RPMI8226 (cell line): ENCODE measurements at regions not wholly inside any gene's neighbourhood (a gene's known extent, or its start where the extent isn't known, plus 50 kb on each side); places are given as distances from the start of the nearest gene placed in this dataset.
A peak's percentile ranks its signal among the peaks of the same experiment; 100 is the strongest.
"Not testable (repeated sequence)": the region's sequence is repeated elsewhere in the genome, so short reads cannot be mapped to it uniquely, and the experiment has no call there.

ENCODE experiments used
- DNase-seq: peaks from one replicate; pipeline ENCODE4 v3.0.0-alpha.2; 2015

- DNase-seq, result no peak
These were observed 51.5 kb upstream of the GRM3 start for GRCh38 chr7:86592185-86592584.

GRCh38 chr7:86574006-86574405 lies 69.7 kb upstream of the GRM3 start:
- no peak for DNase-seq

- no peak for DNase-seq
These were observed 84.8 kb upstream of the GRM3 start for GRCh38 chr7:86558680-86559501.

GRCh38 chr7:86534641-86535040 lies 109.1 kb upstream of the GRM3 start:
- DNase-seq, result no peak

DNA sequence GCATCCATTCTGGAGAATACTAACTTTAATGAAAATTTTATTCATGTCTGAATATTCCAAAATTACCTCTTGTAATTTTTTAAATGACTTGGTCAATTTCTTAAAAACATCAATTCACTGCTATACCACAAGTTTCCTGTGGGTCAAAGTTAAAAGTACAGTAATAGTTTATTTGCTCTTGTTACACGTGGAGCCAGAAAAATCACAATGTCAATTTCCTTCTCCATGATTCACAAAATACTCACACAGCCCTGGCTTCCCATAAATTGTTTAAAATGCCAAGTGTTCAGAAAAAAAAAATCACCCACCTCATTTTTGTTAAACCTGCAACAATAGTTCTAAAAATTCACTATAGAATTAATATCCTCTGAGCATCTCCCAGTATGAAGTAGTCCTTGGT lies 139.5 kb upstream of the GRM3 start:
- DNase-seq, result no peak

DNA sequence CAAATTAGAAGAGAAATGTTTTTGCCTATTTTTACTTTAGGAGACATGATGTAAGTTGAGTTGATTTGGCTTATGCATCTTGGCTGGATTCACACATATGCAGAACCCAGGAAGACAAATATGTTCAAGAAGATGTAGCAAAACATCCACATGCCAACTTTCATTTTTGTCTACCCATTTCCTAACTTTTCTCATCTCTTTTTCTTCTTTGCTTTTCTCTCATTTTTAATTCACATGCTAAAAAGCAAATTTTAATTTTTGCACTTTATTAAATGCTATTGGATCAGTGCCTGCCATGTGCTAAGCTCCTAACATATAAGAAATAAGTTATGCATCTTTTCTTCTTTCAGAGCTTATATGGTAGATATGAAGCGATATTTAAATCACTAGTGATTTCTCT lies 143.7 kb upstream of the GRM3 start:
- no peak for DNase-seq

GRCh38 chr7:86485827-86486226 lies 157.9 kb upstream of the GRM3 start:
- DNase-seq, result no peak

DNA sequence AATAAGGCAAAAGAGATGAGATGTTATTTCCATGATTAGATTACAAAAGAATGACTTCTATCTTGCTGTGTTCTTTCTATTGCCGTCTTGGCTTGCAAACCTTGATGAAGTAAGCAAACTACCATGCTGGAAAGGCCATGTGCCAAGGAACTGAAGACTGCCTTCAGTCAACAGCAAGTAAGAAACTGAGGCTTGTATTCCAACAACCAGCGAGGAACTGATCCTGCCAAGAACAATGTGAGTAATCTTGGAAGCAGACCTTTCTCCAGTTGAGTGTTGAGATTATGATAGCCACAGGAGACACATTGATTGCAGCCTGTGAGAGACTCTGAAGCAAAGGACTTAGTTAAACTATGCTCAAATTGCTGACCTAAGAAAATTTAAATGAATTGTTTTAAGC lies 164.6 kb upstream of the GRM3 start:
- DNase-seq, result no peak

DNA sequence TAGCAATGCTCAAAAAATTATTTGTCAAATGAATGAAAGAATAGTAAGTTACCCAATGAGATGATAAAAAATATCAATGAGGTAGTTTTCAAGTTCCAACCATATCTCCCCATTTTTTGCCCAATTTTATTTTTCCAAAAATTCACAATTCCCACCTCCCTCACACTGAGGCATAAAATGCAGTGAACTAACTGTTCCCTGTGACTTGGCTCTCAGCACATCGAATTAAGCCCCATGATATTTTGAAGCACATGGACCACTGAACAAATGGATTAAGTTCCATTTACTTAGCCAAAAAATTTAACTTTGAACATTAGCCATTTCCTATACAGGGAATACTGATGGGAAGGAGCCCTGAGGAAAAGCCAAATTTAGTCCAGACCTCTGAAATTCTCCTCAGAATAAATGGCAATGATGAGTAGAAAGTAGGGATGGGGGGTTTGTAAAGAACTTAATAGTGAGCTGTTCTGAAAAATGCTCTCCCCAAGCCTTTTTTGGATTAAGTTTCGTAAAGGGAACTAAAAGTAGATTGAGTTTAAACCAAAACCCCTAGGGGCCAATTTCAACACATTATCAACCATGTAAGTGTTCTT lies 166.3 kb upstream of the GRM3 start:
- no peak for DNase-seq

DNA sequence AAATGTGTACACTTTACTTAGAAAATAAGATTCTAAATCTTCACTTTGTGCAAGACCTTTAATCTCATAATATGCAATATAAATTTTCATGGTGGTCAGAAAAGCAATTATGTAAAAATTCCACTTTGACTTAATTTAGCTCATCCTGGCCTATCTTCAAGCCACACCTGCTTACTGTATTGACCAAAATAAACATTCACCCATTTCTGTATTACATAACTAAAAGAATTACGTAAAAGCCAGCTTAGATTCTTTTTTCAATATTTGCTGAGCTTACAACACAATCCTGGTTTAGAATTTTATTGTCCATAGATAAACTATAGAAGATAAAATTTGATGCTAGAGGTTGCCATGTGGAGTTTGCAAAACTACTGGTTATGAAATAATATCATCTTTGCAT lies 172.9 kb upstream of the GRM3 start:
- DNase-seq, result no peak

DNA sequence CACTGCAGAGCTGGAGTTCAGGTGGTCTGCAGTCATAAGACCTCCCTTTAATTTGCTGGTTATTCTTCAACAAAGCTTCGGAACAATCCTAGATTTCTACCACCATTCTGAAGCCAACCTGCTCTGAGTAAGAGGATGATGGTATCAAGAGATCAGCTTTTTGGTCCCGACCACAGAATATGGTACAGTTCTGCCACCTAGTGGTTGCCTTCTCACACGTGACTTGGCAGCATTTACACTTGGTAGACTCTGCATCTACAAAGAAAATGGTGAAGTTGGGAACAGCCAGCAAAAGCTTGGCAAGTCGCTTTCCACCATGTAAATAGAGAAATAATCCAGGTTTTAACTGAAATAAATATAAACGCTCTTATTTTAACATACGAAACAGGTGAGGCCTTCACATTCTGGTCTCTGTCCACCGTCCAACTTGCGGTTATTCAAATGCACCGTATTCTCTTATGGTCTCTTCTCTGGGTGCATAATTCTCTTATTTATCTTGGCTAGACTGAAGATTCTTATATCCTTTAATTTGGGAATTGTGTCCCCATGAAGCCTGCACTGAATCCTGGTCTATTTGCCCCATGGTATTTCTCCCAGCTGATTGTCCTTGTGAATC lies 173.9 kb upstream of the GRM3 start:
- peak; percentile 81 for DNase-seq

GRCh38 chr7:86454753-86455152 lies 189.0 kb upstream of the GRM3 start:
- no peak for DNase-seq

- DNase-seq, result no peak
These were observed 190.3 kb upstream of the GRM3 start for GRCh38 chr7:86453454-86453853.

- no peak for DNase-seq
These were observed 194.9 kb upstream of the GRM3 start for GRCh38 chr7:86448856-86449255.

- DNase-seq, result no peak
These were observed 198.4 kb upstream of the GRM3 start for GRCh38 chr7:86445285-86445684.

- DNase-seq, result no peak
These were observed 199.5 kb upstream of the GRM3 start for GRCh38 chr7:86444245-86444644.

GRCh38 chr7:86440420-86440819 lies 203.3 kb upstream of the GRM3 start:
- DNase-seq, result not testable (repeated sequence)

DNA sequence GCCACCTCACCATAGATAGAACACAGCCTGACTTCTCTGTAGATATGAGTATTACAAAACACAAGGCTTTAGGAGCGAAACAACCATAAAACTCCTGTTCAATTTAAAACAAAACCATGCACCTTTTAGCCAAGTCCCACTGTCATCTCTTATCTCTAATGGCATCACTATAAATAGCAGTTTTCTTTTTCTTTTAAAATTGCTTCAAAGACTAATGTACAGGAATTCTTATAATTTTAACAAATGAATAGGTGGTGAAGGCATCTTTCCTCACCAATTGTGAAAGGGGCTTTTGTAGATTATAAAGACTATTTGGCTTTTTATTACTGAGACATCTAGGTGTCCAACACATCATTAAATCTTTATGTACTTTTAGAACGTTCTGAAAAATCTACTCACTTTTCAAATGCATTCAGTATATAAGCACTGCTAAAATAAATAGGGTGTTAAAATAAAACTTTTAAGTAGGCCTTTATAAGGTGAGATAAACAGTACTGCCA lies 205.7 kb upstream of the GRM3 start:
- no peak for DNase-seq

DNA sequence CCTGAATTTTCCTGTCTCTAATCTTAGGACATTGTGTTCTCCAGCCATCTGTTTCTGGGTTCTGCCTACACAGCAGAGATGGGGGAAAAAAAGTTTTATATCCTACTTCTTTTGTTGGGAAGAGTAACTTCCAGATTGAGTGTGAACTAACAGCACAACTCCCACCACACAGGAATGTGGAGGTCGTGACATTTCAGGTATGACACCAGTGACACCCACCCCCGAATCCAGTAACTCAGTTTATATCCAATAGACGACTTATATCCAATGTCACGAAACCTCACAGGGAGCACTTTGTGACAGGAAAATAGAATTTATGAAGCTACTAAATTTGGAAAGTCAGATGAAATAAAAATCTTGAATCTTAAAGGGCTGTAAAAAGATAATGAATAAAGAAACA lies 211.9 kb upstream of the GRM3 start:
- no peak for DNase-seq

- no peak for DNase-seq
These were observed 231.9 kb upstream of the GRM3 start for GRCh38 chr7:86411814-86412213.

DNA sequence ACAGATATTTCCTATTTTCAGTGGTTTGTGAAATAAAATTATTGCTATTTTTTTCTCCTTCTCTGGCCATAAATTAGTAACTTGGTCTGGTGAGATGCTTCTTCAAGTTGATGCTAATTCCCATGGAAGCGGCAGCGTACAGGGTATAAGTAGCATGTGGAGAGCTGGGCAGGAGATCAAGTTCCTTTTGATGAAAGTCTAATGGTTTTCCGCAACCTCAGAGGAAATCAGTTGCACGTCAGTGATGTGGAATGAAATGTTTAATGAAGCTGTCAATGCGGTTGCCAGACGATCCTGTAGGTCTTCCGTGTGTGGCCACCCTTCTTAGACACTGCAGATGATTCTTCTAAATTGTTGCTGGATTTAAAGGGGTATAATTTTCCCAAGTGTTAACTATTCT lies 236.4 kb upstream of the GRM3 start:
- DNase-seq, result no peak

DNA sequence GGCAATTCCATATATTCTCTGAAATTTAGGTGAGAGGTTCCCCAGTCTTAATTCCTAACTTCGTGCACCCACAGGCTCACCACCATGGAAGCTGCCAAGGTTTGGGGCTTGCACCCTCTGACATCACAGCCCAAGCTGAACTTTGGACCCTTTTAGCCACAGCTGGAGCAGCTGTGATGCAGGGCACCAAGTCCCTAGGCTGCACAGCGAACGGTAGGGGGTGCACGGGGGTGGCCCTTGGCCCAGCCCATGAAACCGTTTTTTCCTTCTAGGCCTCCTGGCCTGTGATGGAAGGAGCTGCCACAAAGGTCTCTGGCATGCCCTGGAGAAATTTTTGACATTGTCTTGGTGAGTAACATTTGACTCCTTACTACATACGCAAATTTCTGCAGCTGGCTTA lies 251.9 kb upstream of the GRM3 start:
- DNase-seq, result no peak

GRCh38 chr7:86375602-86376001 lies 268.1 kb upstream of the GRM3 start:
- DNase-seq, result not testable (repeated sequence)

GRCh38 chr7:86372262-86372661 lies 271.4 kb upstream of the GRM3 start:
- no peak for DNase-seq
